ENCODE measurements at regions not wholly inside any gene's neighbourhood (a gene's known extent, or its start where the extent isn't known, plus 50 kb on each side); places are given as distances from the start of the nearest gene placed in this dataset.

DNA sequence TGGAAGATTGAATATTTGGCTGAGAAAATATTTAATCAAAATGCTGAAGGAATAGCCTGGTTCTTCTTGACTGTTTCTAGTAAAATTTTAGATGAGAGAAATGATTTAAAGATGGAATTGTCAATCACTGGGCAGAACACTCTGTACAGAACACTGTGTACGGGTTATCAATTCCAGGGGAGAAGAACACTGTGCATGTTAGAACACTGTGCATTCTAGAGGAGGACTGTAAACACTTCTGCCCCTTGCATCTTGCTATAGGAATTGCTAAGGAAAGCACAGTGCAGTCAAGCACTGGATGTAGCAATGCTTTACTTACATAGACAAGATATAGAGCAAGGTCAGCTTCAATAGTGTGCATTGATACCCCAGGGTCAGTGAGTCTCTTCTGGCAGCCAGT lies 98.7 kb downstream of the RWDD3 start:
- ChIA-PET POLR2A (no interaction called here), CTCF (no interaction called here)
- H3K9me3 Mint-ChIP-seq = peaks cover 5% of the 10 kb centered on the region
- no peaks in the 10 kb centered on the region for H3K4me1 Mint-ChIP-seq
- no peak overlapping the region for H3K27ac Mint-ChIP-seq
- no peaks in the 10 kb centered on the region for H3K36me3 Mint-ChIP-seq (ENCODE audit: low read depth)
- no peaks in the 10 kb centered on the region for H3K27me3 Mint-ChIP-seq
- H3K4me3 Mint-ChIP-seq = no peak overlapping the region
- DNase-seq = no peak

DNA sequence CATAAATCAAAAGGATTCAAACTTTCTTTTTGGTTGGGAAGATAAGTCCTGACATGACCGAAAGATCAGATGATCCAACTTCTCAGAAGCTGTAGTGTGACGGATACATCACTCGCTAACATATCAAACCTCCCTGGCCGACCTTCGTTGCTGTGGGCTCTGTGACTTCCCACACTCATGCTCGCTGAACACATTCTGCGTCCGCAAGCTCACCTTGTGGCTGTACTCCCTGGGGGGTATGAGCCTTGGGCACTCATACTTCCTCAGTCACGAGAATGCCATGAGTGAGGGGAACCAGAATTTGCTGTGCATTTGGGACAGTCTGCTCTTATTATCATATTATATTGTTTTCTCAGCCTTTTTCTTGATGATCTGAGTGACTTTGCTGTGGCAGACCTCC lies 105.4 kb downstream of the RWDD3 start:
- H3K4me3 Mint-ChIP-seq = no peak overlapping the region
- H3K9me3 Mint-ChIP-seq = peaks cover 5% of the 10 kb centered on the region
- ChIA-PET CTCF (interaction anchor here (0.8 kb wide), 1 partner anchor 9 kb away, joined by 3 read pairs; no protein-coding TSS in a partner anchor), POLR2A (no interaction called here)
- no peaks in the 10 kb centered on the region for H3K36me3 Mint-ChIP-seq (ENCODE audit: low read depth)
- H3K27ac Mint-ChIP-seq = no peak overlapping the region
- no peak for DNase-seq
- H3K4me1 Mint-ChIP-seq = no peaks in the 10 kb centered on the region
- no peaks in the 10 kb centered on the region for H3K27me3 Mint-ChIP-seq

DNA sequence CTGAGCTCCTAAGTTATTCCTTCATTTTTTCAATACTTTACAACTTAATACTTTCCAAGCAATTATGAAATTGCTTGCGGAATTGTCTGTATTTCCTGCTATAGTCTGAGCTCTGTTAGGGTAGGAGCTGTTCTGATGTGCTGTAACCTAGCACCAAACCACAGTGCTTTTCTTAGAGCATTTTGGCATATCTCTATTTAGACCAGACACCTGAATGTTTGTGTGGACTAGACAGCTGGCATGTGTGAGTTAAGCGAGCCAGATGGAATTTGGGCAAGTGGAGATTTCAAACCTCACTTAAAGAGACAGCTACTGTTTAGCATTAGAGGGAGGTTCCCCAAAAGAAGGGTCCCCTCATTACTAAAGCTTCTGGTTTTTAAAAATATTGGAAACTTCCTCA lies 106.1 kb downstream of the RWDD3 start:
- ChIA-PET CTCF (interaction anchor here (0.8 kb wide), 1 partner anchor 9 kb away, joined by 3 read pairs; no protein-coding TSS in a partner anchor), POLR2A (no interaction called here)
- no peaks in the 10 kb centered on the region for H3K4me1 Mint-ChIP-seq
- H3K27ac Mint-ChIP-seq = no peak overlapping the region
- no peaks in the 10 kb centered on the region for H3K36me3 Mint-ChIP-seq (ENCODE audit: low read depth)
- H3K4me3 Mint-ChIP-seq = no peak overlapping the region
- DNase-seq = no peak
- peaks cover 5% of the 10 kb centered on the region for H3K9me3 Mint-ChIP-seq
- no peaks in the 10 kb centered on the region for H3K27me3 Mint-ChIP-seq

DNA sequence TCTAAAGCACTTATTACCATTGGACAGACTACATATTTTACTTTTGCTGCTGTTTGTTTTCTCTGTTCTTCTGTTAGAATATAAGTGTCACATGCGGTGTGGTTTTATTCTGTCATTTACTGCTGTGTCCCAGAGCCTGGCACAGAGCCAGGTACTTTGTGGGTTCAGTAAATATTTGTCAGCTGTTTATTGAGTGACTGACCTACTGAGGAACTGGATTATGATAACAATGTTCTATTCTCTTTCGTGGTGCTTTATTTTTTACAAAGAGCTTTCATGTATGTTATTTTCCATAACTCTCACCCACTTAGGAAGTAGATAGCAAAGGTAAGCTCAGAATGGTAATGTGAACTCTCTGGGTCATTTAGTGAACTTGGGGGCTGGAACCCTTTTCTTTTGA lies 118.8 kb downstream of the RWDD3 start:
- Mint-ChIP-seq H3K4me3 (no peak overlapping the region), H3K4me1 (no peaks in the 10 kb centered on the region), H3K27me3 (no peaks in the 10 kb centered on the region), H3K9me3 (no peaks in the 10 kb centered on the region), H3K27ac (no peak overlapping the region), H3K36me3 (ENCODE audit: low read depth) (no peaks in the 10 kb centered on the region)
- DNase-seq = no peak
- ChIA-PET CTCF (no interaction called here), POLR2A (no interaction called here)

DNA sequence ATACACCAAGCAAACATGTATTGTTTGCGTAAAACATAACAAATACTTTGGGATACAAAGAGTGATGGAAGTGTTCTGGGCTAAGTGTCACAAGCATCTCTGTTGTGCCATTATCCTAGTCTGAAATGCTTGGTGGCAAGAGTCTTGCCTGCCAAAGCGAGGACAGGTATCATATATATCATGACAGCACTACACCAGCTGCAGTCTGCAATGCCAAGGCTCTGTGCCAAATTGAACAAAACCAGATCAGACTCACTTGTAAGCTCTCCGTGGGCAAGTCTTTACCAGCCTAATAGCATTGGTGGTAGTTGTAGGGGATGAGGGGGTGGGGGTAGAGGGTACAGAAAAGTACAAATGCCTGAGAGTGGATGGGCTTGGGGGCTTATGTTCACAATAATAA lies 119.2 kb downstream of the RWDD3 start:
- Mint-ChIP-seq H3K4me1 (no peaks in the 10 kb centered on the region), H3K36me3 (ENCODE audit: low read depth) (no peaks in the 10 kb centered on the region), H3K4me3 (no peak overlapping the region), H3K9me3 (no peaks in the 10 kb centered on the region), H3K27me3 (no peaks in the 10 kb centered on the region), H3K27ac (no peak overlapping the region)
- DNase-seq = no peak
- POLR2A ChIA-PET = no interaction called here
- CTCF ChIA-PET = no interaction called here

DNA sequence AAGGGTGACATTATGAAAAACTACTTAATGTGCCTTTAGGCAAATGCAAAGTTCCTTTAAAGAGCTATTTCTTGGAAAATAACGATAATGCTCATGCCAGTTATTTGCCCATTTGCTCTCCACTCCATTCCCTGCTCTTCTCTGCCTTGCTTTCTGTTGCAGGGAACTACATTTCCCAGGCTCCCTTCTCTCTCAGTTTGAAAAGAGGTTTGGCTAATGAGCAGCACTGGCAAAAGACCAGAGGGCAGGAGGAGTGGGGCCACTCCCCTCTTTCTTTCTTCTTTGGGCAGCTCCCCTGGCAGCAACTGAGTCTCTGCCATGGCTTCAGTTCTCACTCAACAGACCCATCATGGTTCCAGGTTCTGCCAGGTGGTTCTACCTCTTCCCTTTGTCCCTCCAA lies 130.5 kb downstream of the RWDD3 start:
- ChIA-PET CTCF (no interaction called here), POLR2A (no interaction called here)
- no peaks in the 10 kb centered on the region for H3K36me3 Mint-ChIP-seq (ENCODE audit: low read depth)
- no peak overlapping the region for H3K4me3 Mint-ChIP-seq
- H3K9me3 Mint-ChIP-seq = no peaks in the 10 kb centered on the region
- H3K27me3 Mint-ChIP-seq = no peaks in the 10 kb centered on the region
- no peak overlapping the region for H3K27ac Mint-ChIP-seq
- DNase-seq = no peak
- H3K4me1 Mint-ChIP-seq = no peaks in the 10 kb centered on the region

DNA sequence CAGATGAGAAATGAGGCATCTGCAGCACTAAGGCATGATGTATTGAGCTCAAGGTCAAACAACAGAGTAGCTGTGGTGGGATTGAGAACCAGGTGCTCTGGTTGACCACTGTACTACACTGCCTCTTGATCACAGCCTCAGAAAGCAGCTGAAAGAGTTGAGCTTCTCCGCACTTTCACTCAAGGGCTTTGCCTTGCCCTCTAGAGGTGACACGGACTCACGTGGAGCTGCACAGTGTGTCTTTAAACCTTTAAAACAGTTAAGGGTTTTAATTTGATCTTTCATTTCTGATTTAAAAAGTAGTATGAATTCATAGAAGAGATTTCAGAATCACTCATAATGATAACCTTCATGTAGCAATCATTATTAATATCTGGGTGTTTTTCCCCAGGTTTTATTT lies 132.5 kb downstream of the RWDD3 start:
- Mint-ChIP-seq H3K27me3 (no peaks in the 10 kb centered on the region), H3K9me3 (no peaks in the 10 kb centered on the region), H3K4me3 (no peak overlapping the region), H3K36me3 (ENCODE audit: low read depth) (no peaks in the 10 kb centered on the region), H3K4me1 (no peaks in the 10 kb centered on the region), H3K27ac (no peak overlapping the region)
- DNase-seq = no peak
- CTCF ChIA-PET = no interaction called here
- POLR2A ChIA-PET = no interaction called here

DNA sequence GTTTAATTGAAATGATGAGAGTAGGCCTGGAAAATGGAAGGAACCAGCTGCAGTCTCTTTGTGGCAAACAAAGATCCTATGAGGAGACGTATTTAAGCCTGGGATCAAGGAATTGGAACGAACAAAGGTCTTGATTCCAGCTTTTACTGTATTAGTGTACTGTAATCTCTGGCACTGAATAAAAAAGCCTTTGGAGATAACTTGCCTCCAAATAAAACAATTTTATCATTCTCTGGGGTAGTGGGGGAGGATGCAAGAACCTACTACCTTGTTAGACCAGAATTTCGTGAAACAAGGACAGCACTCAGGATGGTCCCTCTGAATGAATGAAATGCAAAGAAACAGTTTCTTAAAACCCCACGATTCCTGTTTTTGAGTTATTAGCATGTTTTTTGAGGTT lies 134.2 kb downstream of the RWDD3 start:
- DNase-seq = no peak
- no peaks in the 10 kb centered on the region for H3K36me3 Mint-ChIP-seq (ENCODE audit: low read depth)
- no peaks in the 10 kb centered on the region for H3K9me3 Mint-ChIP-seq
- no peak overlapping the region for H3K4me3 Mint-ChIP-seq
- H3K4me1 Mint-ChIP-seq = no peaks in the 10 kb centered on the region
- POLR2A ChIA-PET = no interaction called here
- CTCF ChIA-PET = no interaction called here
- no peak overlapping the region for H3K27ac Mint-ChIP-seq
- no peaks in the 10 kb centered on the region for H3K27me3 Mint-ChIP-seq

DNA sequence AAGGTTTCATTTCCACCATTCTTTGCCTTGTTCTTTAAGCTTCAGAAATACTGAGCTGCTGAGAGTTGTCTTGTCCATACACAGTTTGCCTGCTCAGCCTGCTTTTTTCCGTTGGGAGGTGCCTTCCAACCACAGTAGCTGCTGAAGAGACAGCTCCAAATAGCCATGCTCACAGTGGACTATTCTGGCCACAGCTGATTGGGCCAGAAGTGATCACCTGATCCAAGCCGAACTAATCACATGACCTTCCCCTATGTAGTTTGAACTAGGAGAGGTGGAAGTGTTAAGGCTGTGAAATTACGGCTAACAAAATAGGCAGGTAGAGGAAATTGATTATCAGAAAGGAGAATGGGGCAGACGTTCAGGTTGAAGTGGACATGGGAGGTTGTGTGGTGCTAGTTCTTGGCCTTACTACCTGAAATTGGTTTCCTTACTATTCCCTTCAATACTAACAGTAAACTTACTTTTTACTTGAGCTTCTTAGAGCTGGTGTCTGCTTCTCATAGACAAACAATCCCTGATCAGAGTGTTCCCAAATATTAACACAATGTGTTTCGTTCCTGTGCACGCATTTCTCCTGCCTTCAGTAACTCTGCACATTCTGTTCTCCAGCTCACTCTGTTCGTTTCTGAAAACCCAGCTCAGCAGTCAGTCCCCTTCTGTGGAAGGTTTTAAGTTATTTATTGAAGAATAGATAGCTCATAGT lies 136.1 kb downstream of the RWDD3 start:
- Mint-ChIP-seq H3K4me1 (no peaks in the 10 kb centered on the region), H3K27ac (no peak overlapping the region), H3K27me3 (no peaks in the 10 kb centered on the region), H3K36me3 (ENCODE audit: low read depth) (no peaks in the 10 kb centered on the region), H3K4me3 (no peak overlapping the region), H3K9me3 (no peaks in the 10 kb centered on the region)
- POLR2A ChIA-PET = no interaction called here
- DNase-seq = no peak
- CTCF ChIA-PET = no interaction called here

DNA sequence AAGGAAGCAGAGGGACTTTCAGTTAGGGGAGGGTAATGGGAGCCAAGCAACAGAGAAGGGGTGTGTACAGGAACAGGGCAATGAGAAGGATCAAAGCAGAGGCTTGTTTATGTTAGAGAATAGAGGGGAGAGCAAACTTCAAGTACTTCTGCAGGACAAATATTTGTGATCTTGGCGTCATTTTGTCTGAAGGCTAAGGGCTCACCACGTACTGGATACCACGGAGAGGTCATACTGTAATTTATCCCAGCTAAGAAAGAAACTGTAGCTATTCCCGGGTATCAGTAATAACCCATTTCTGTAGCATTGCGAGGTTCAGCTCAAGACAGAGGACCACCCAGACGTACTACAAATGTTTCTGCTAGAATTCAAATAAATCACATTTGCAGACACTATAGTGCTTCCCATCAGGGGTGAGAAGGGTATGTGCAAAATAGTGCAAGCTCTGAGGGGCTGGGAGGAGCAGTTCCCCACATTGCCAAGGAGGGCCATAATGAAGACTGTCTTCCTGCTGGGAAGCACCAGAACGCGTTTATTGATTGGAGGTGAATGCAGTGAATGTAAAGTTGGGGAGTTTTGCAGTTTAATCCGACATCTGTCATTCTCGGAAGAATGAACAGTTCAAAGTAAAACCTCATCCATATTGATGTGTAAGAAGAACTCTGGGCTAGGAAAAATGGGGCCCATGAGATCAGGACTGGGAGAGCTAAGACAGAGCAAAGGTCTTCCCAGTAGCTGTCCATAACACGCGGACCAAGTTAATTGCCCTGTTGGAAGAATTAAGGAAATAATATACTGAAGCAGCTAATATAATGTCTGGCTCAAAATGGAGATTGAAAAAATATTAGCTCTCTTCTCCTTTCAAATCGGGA lies 136.9 kb downstream of the RWDD3 start:
- no peak overlapping the region for H3K27ac Mint-ChIP-seq
- no peaks in the 10 kb centered on the region for H3K4me1 Mint-ChIP-seq
- no peak overlapping the region for H3K4me3 Mint-ChIP-seq
- H3K27me3 Mint-ChIP-seq = no peaks in the 10 kb centered on the region
- no peaks in the 10 kb centered on the region for H3K36me3 Mint-ChIP-seq (ENCODE audit: low read depth)
- POLR2A ChIA-PET = no interaction called here
- no peaks in the 10 kb centered on the region for H3K9me3 Mint-ChIP-seq
- CTCF ChIA-PET = no interaction called here
- DNase-seq = no peak

DNA sequence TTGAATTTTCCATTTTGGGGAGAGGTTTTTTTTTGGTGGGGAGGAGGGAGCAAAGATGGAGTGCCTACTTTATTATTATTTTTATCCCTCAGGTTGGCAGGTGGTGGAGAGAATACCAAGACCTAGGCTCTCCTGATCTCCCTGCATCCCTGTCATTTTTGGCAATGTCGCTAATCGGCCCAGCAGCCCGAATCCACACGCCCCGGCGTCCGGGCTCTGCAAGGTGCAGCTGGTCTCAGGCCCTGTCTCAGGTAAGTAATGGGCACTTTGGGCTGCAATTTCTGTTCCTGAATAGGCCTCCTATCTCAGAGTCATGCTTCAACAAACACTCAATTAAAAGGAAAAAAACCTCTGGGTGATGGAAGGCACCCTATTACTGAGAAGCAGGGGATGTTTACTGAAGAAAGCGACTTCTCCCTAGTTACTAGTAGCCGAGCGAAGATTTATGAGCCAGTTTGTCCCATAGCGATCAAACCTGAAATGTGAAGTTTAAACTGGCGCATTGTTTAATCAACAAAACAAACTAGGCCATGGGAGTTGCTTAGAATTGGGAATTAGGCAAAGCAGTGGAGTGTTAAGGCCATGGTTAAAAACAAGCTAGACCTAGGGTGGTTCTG lies 137.8 kb downstream of the RWDD3 start:
- DNase-seq = no peak
- Mint-ChIP-seq H3K36me3 (ENCODE audit: low read depth) (no peaks in the 10 kb centered on the region), H3K9me3 (no peaks in the 10 kb centered on the region), H3K27me3 (no peaks in the 10 kb centered on the region), H3K4me3 (no peak overlapping the region), H3K27ac (no peak overlapping the region), H3K4me1 (no peaks in the 10 kb centered on the region)
- POLR2A ChIA-PET = no interaction called here
- CTCF ChIA-PET = no interaction called here

DNA sequence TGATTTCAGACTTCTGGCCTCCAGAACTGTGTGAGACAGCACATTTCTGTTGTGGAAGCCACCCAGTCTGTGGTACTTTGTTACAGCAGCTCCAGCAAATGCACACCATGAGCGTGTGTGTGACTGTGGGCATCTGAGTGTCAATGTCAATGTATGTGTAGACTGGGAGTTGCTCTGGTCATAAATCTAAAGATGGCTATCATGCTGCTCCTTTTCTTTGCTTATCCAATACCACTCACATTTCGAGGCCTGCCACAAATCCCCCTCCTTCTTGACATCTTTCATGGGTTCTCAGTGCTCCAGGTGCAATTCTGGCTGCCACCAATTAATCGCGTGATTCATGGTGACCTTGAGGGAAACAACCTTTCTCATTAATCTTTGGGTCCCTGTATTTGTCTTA lies 141.2 kb downstream of the RWDD3 start:
- no peaks in the 10 kb centered on the region for H3K9me3 Mint-ChIP-seq
- ChIA-PET POLR2A (no interaction called here), CTCF (no interaction called here)
- no peaks in the 10 kb centered on the region for H3K36me3 Mint-ChIP-seq (ENCODE audit: low read depth)
- no peaks in the 10 kb centered on the region for H3K27me3 Mint-ChIP-seq
- H3K4me3 Mint-ChIP-seq = no peak overlapping the region
- H3K4me1 Mint-ChIP-seq = no peaks in the 10 kb centered on the region
- no peak overlapping the region for H3K27ac Mint-ChIP-seq
- no peak for DNase-seq

DNA sequence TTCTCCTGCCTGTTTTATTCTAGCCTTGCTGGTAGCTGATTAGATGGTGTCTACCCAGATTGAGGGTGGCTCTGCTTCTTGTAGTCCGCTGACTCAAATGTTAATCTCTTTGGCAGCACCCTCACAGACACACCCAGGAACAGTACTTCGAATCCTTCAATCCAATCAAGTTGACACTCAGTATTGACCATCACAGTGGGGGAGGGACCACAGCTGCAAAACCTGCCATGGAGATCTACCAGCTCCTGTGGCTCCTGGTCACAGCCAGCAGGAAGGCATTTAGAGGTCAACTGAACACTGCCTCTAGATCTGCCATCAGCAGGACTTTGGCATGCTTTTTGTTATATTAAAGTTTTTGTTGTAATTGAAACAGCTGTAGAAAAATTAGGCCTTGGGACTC lies 146.9 kb downstream of the RWDD3 start:
- Mint-ChIP-seq H3K4me1 (no peaks in the 10 kb centered on the region), H3K27me3 (no peaks in the 10 kb centered on the region), H3K4me3 (no peak overlapping the region), H3K27ac (no peak overlapping the region), H3K9me3 (no peaks in the 10 kb centered on the region), H3K36me3 (ENCODE audit: low read depth) (no peaks in the 10 kb centered on the region)
- ChIA-PET POLR2A (no interaction called here), CTCF (no interaction called here)
- no peak for DNase-seq

Measured in activated CD4-positive, alpha-beta T cell treated with anti-CD3 and anti-CD28 coated beads, Interleukin-2, amount 10 ng/mL, durations not matched to agents 7 days and 5 days (primary cell).